ENCODE measurements at regions not wholly inside any gene's neighbourhood (a gene's known extent, or its start where the extent isn't known, plus 50 kb on each side); places are given as distances from the start of the nearest gene placed in this dataset.

DNA sequence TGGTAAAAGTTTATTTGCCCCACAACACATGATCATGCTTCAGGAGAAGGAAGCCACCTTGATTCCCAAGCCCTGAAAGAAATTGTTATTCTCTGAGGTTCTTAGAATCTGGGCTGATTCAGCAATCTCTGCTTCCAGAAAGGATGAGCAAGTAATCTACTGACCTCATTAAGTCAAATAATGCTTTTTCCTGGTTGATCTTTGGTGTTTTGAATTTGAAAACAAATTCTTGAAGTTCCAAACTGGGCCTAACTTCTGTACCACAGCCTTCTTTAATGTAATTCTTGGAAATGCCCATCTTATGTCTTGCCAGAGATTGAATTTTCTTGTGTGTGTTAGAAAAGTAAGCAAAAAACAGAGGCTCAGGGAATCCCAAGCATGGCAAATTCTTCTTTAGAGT, 319.2 kb upstream of the DDHD1 start:
- H3K27me3 ChIP-seq = no peaks in the 10 kb centered on the region
- DNase-seq = no peak
- TF ChIP-seq, protein P1, sequence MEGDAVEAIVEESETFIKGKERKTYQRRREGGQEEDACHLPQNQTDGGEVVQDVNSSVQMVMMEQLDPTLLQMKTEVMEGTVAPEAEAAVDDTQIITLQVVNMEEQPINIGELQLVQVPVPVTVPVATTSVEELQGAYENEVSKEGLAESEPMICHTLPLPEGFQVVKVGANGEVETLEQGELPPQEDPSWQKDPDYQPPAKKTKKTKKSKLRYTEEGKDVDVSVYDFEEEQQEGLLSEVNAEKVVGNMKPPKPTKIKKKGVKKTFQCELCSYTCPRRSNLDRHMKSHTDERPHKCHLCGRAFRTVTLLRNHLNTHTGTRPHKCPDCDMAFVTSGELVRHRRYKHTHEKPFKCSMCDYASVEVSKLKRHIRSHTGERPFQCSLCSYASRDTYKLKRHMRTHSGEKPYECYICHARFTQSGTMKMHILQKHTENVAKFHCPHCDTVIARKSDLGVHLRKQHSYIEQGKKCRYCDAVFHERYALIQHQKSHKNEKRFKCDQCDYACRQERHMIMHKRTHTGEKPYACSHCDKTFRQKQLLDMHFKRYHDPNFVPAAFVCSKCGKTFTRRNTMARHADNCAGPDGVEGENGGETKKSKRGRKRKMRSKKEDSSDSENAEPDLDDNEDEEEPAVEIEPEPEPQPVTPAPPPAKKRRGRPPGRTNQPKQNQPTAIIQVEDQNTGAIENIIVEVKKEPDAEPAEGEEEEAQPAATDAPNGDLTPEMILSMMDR (IDR thresholded peaks at IDR 0.05) = no peak
- no peak for TF ChIP-seq EP300 (IDR thresholded peaks at IDR 0.05)
- TF ChIP-seq POLR2A (IDR thresholded peaks at IDR 0.05) = no peak
- H3K27ac ChIP-seq = no peak overlapping the region
- H3K9me3 ChIP-seq = no peaks in the 10 kb centered on the region
- intact Hi-C loops (cut with DNase I) = no loop called here
- no peak overlapping the region for H3K4me3 ChIP-seq
- no peaks in the 10 kb centered on the region for H3K36me3 ChIP-seq
- no peaks in the 10 kb centered on the region for H3K4me1 ChIP-seq (ENCODE audit: insufficient read depth)

DNA sequence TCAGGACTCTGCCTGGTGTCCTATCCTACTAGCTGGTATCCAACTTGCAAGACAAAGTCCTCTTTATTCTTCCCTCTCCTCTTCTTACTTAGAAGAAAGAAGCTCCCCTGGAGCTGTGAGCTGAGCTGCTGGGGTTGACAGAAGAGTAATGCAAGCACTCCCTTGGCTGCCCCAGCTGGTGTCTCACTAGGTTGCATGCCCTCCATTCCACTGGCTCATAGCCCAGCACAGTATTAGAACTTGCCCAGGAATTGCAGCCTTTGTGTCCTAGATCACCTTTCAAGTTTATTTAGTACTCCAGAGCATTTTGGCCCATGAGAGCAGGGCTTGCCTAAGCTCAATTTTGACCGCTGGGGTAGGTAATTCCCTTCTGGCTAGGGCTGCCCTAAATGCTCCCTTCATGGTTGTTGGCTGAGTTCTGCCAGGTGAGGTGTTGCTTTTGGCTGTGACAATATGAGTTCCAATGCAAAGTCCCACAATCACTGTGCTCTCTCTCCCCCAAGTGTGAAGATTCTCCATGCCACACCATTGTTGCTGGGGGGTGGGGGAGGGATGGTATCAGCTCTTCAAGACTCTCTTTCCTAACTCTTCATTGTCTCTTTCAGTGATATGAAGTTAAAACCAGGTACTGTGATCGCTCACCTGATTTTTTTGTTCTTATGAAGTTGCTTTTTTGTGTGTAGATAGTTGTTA, 317.4 kb upstream of the DDHD1 start:
- intact Hi-C loops (cut with DNase I) = no loop called here
- H3K4me3 ChIP-seq = no peak overlapping the region
- WGBS, 3 donors = 71 to 94% (median 89%) methylated on average over 2 of the region's 2 CpGs
- H3K36me3 ChIP-seq = no peaks in the 10 kb centered on the region
- no peaks in the 10 kb centered on the region for H3K27me3 ChIP-seq
- no peak overlapping the region for H3K27ac ChIP-seq
- H3K4me1 ChIP-seq (ENCODE audit: insufficient read depth) = no peaks in the 10 kb centered on the region
- H3K9me3 ChIP-seq = no peaks in the 10 kb centered on the region
- no peak for DNase-seq
- TF ChIP-seq, protein P1 (IDR thresholded peaks at IDR 0.05) = no peak
- TF ChIP-seq POLR2A (IDR thresholded peaks at IDR 0.05) (no peak), EP300 (IDR thresholded peaks at IDR 0.05) (no peak)

DNA sequence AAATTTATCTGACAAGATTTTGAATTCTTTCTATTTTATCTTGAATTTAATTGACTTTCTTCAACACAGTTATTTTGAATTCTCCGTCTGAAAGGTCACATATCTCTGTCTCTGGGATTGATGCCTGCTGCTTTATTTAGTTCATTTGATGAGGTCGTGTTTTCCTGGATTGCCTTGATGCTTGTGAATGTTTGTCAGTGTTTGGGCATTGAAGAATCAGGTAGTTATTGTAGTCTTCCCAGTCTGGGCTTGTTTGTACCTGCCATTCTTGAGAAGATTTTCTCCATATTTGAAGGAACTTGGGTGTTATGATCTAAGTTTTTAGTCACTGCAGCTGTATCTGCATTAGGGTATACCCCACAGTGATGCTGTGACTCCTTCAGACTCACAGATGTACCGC, 315.8 kb upstream of the DDHD1 start:
- intact Hi-C loops (cut with DNase I) = no loop called here
- H3K4me1 ChIP-seq (ENCODE audit: insufficient read depth) = no peaks in the 10 kb centered on the region
- H3K36me3 ChIP-seq = no peaks in the 10 kb centered on the region
- no peaks in the 10 kb centered on the region for H3K27me3 ChIP-seq
- 76 to 85% (median 85%) methylated on average over 3 of the region's 3 CpGs for WGBS, 3 donors
- no peak overlapping the region for H3K27ac ChIP-seq
- TF ChIP-seq, protein P1 (IDR thresholded peaks at IDR 0.05) = no peak
- no peak for TF ChIP-seq EP300 (IDR thresholded peaks at IDR 0.05)
- DNase-seq = no peak
- no peak overlapping the region for H3K4me3 ChIP-seq
- H3K9me3 ChIP-seq = no peaks in the 10 kb centered on the region

DNA sequence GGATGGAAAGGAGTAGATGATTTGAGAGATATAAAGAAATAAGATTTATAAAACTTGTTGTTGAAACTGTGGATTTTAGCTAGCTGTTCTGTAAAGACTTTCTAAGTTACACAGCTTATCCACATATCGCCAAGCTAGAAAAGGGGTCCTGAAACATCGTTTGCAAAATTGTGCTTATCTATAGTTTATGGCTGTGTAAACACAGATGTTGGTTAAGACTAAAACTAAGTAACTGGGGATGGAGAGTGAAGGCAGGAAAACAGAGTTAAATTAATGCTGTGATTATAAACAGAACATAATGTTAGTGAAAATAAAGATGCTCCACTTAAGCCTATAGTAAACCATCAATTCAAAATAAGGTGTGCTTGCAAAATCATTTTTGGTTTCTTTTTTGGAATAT, 311.3 kb upstream of the DDHD1 start:
- no peaks in the 10 kb centered on the region for H3K4me1 ChIP-seq (ENCODE audit: insufficient read depth)
- intact Hi-C loops (cut with DNase I) = no loop called here

More for the DNA sequence above, 311.3 kb upstream of the DDHD1 start:
- TF ChIP-seq POLR2A (IDR thresholded peaks at IDR 0.05) (no peak), EP300 (IDR thresholded peaks at IDR 0.05) (no peak)
- TF ChIP-seq, protein P1 (IDR thresholded peaks at IDR 0.05) = no peak
- 53 to 61% (median 60%) methylated on average over 2 of the region's 2 CpGs for WGBS, 3 donors
- no peak for DNase-seq
- Histone ChIP-seq H3K27me3 (no peaks in the 10 kb centered on the region), H3K27ac (no peak overlapping the region), H3K36me3 (no peaks in the 10 kb centered on the region), H3K4me3 (no peak overlapping the region), H3K9me3 (no peaks in the 10 kb centered on the region)

All from ovary (tissue), 7 donors.